Mucosa of descending colon (tissue), 3 donors: ENCODE measurements at regions not wholly inside any gene's neighbourhood (a gene's known extent, or its start where the extent isn't known, plus 50 kb on each side); places are given as distances from the start of the nearest gene placed in this dataset.

Experiments used
- ATAC-seq: fragments of 200-7000 bp; cut with Tn5 transposase; one replicate; pipeline ENCODE4 v1.9.1; 2020; ENCODE audit warnings: mild to moderate bottlenecking, moderate library complexity
- DNase-seq, 3 donors: peaks; one replicate each; pipeline ENCODE4 v3.0.0-alpha.2; 2020
- H3K36me3 ChIP-seq: fragments of 200-600 bp; one replicate; pipeline ENCODE4 v1.8.0; 2021; ENCODE audit warnings: low read depth, mild to moderate bottlenecking
- H3K4me1 ChIP-seq: fragments of 200-600 bp; one replicate; pipeline ENCODE4 v1.8.0; 2021; ENCODE audit warnings: low read depth, mild to moderate bottlenecking
- H3K4me3 ChIP-seq: fragments of 200-600 bp; one replicate; pipeline ENCODE4 v1.8.0; 2021; ENCODE audit warnings: mild to moderate bottlenecking
- H3K9me3 ChIP-seq: fragments of 200-600 bp; one replicate; pipeline ENCODE4 v1.8.0; 2021; ENCODE audit warnings: mild to moderate bottlenecking
- CTCF ChIP-seq: fragments of 200-600 bp; IDR thresholded peaks from one replicate; pipeline ENCODE4 v1.8.0; 2022; ENCODE audit warnings: antibody characterized with exemption, mild to moderate bottlenecking
- intact Hi-C, 2 donors: fragments of 100-400 bp; cut with DNase I in 1 of 2; cut with micrococcal nuclease in 1 of 2; formaldehyde crosslinking; loops; one replicate each; pipeline versions ENCODE4 v1.11.0 to v1.11.1; 2022; cut with DNase I, micrococcal nuclease
- donor health status: DM: no; HTN: no; CAD: no; lungs with moderate emphysema.
- donor health status: DM: no; HTN: no; CAD: no.
- donor health status: DM: no; HTN: yes; CAD: no.

- intact Hi-C loops: no loop called here
- Histone ChIP-seq H3K36me3 (no peaks in the 10 kb centered on the region), H3K4me3 (no peak overlapping the region), H3K4me1 (no peaks in the 10 kb centered on the region), H3K9me3 (no peaks in the 10 kb centered on the region)
- DNase-seq: no peak
- no peak for TF ChIP-seq CTCF
- ATAC-seq: no peak
These were observed 132.8 kb upstream of the LGR5 start for GRCh38 chr12:71306808-71307207.

- intact Hi-C loops: no loop called here
- no peak for ATAC-seq
These were observed 135.3 kb upstream of the LGR5 start for GRCh38 chr12:71304306-71304705.

GRCh38 chr12:71303199-71303598, 136.4 kb upstream of the LGR5 start:
- intact Hi-C loops: no loop called here
- no peaks in the 10 kb centered on the region for H3K36me3 ChIP-seq
- no peak for ATAC-seq
- DNase-seq: no peak
- H3K4me1 ChIP-seq: no peaks in the 10 kb centered on the region
- no peak overlapping the region for H3K4me3 ChIP-seq
- no peak for TF ChIP-seq CTCF
- H3K9me3 ChIP-seq: no peaks in the 10 kb centered on the region

More at GRCh38 chr12:71304306-71304705, 135.3 kb upstream of the LGR5 start:
- Histone ChIP-seq H3K9me3 (no peaks in the 10 kb centered on the region), H3K4me3 (no peak overlapping the region), H3K4me1 (no peaks in the 10 kb centered on the region), H3K36me3 (no peaks in the 10 kb centered on the region)
- TF ChIP-seq CTCF: no peak
- DNase-seq: no peak

- Histone ChIP-seq H3K4me3 (no peak overlapping the region), H3K9me3 (no peaks in the 10 kb centered on the region), H3K36me3 (no peaks in the 10 kb centered on the region), H3K4me1 (no peaks in the 10 kb centered on the region)
- intact Hi-C loops: no loop called here
- ATAC-seq (no peak), DNase-seq (no peak)
- TF ChIP-seq CTCF: no peak
These were observed 138.6 kb upstream of the LGR5 start for GRCh38 chr12:71300772-71301675.

GRCh38 chr12:71299541-71300376, 139.8 kb upstream of the LGR5 start:
- H3K36me3 ChIP-seq: no peaks in the 10 kb centered on the region
- no peaks in the 10 kb centered on the region for H3K4me1 ChIP-seq
- no peaks in the 10 kb centered on the region for H3K9me3 ChIP-seq
- H3K4me3 ChIP-seq: no peak overlapping the region
- TF ChIP-seq CTCF: no peak
- intact Hi-C loops: no loop called here
- DNase-seq (no peak), ATAC-seq (no peak)
